Chondrocyte (in vitro differentiated cells): ENCODE measurements at regions not wholly inside any gene's neighbourhood (a gene's known extent, or its start where the extent isn't known, plus 50 kb on each side); places are given as distances from the start of the nearest gene placed in this dataset.
A peak's percentile ranks its signal among the peaks of the same experiment; 100 is the strongest.

Source experiments
- DNase-seq: peaks from one replicate; pipeline ENCODE4 v3.0.0; 2021; ENCODE audit warnings: mixed read lengths, low spot score
- H3K27ac Mint-ChIP-seq: one replicate; pipeline ENCODE4 v1.8.0; 2021; ENCODE audit warnings: mild to moderate bottlenecking, moderate library complexity, mixed read lengths; ENCODE audit not compliant: unreplicated experiment
- H3K27me3 Mint-ChIP-seq: 2 replicates; pipeline ENCODE4 v1.8.0; 2021; ENCODE audit warnings: low read depth, mixed read lengths
- H3K36me3 Mint-ChIP-seq: 2 replicates; pipeline ENCODE4 v1.8.0; 2021; ENCODE audit warnings: low read depth, mixed read lengths
- H3K4me1 Mint-ChIP-seq: 2 replicates; pipeline ENCODE4 v1.8.0; 2021; ENCODE audit warnings: low read depth, mild to moderate bottlenecking, mixed read lengths
- H3K4me3 Mint-ChIP-seq: one replicate; pipeline ENCODE4 v1.8.0; 2021; ENCODE audit warnings: mild to moderate bottlenecking, moderate library complexity, mixed read lengths; ENCODE audit not compliant: unreplicated experiment
- H3K9me3 Mint-ChIP-seq: 2 replicates; pipeline ENCODE4 v1.8.0; 2021; ENCODE audit warnings: low read depth, mixed read lengths
- CTCF ChIP-seq: fragments of 200-600 bp; sonication (generic); IDR thresholded peaks from 2 replicates; pipeline ENCODE4 v1.5.0; 2021; ENCODE audit warnings: antibody characterized with exemption, mild to moderate bottlenecking, moderate library complexity

DNA sequence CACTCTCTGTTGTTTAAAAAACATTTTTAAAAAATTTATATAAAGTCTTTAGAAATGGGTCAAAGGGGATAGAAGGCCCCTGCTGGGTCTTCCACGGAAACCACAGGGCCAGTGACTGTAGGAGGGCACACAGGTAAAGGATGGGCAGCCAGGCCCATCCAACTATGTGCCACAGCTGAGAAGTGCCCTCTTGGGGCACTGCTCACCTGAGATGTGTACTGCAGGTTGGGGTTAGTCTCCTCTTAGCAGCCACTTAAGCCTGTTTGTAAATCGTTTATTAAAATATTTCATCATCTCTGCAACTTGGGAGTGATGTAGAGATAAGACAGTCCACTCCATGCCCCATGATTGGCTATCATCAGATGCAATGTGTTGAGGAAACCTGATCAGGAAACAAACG is 222.4 kb downstream of the DIRAS2 start:
- TF ChIP-seq CTCF: no peak
- Mint-ChIP-seq H3K27ac (peak overlapping the region; percentile 70), H3K9me3 (no peaks in the 10 kb centered on the region), H3K36me3 (no peaks in the 10 kb centered on the region), H3K4me1 (peaks cover 58% of the 10 kb centered on the region), H3K27me3 (no peaks in the 10 kb centered on the region), H3K4me3 (no peak overlapping the region)
- DNase-seq: no peak

GRCh38 chr9:90420768-90421513 is 221.7 kb downstream of the DIRAS2 start:
- Mint-ChIP-seq H3K27ac (peak overlapping the region; percentile 70), H3K9me3 (no peaks in the 10 kb centered on the region), H3K36me3 (no peaks in the 10 kb centered on the region), H3K27me3 (no peaks in the 10 kb centered on the region), H3K4me3 (no peak overlapping the region), H3K4me1 (peaks cover 58% of the 10 kb centered on the region)
- no peak for TF ChIP-seq CTCF
- no peak for DNase-seq

- Mint-ChIP-seq H3K36me3 (no peaks in the 10 kb centered on the region), H3K4me3 (no peak overlapping the region), H3K4me1 (peaks cover 58% of the 10 kb centered on the region), H3K27me3 (no peaks in the 10 kb centered on the region), H3K27ac (no peak overlapping the region), H3K9me3 (no peaks in the 10 kb centered on the region)
- no peak for DNase-seq
- no peak for TF ChIP-seq CTCF
Measured at GRCh38 chr9:90421786-90422185, 220.8 kb downstream of the DIRAS2 start.

DNA sequence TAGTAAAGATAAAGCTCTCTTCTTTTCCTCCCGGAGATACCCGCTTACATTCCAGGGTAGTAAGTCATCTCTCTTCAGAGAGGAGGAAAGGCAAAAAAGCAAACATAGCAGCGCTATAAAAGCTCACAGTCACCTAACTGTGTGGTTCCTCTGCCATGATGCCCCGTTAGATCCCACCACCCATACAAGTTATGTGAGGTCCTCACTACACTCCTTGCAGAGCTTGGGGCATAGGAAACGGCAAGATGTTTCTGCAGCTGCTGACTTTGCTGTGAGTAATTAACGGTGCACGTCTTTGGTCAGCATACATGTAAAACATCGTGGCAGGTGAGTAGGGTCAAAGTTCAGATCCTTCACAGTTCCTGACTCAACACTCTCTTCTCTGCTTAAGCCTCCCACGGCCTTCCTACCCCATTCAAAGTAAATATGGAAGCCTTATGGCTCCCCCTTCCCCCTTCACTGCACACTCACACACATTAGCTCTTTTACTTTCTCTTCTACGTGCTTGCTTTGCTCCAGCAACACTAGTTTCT is 218.9 kb downstream of the DIRAS2 start:
- DNase-seq: no peak
- Mint-ChIP-seq H3K27me3 (no peaks in the 10 kb centered on the region), H3K4me3 (no peak overlapping the region)

DNA sequence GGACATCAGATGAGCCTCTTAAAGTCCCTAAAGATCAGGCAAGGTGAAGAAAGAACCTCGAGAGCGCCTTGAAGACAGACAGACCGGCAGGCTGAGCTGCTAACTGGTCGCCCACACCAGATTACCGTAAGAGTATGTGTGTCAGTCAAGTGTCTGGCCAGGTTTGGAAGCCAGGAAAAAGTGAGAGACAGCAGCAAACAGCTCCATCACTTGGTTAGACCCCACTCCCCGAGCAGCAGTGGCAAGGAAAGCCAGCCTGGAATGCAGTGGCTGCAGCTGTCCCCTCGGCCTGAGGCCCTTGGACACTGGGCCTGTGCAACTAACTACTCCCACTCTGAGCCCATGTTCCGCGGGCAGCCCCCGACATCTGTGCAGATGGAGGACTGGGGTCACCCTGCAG is 214.1 kb downstream of the DIRAS2 start:
- no peaks in the 10 kb centered on the region for H3K27me3 Mint-ChIP-seq
- no peak overlapping the region for H3K4me3 Mint-ChIP-seq
- H3K27ac Mint-ChIP-seq: no peak overlapping the region
- peaks cover 41% of the 10 kb centered on the region for H3K4me1 Mint-ChIP-seq
- no peaks in the 10 kb centered on the region for H3K36me3 Mint-ChIP-seq
- H3K9me3 Mint-ChIP-seq: no peaks in the 10 kb centered on the region
- DNase-seq: no peak
- no peak for TF ChIP-seq CTCF

More for the DNA sequence above, 218.9 kb downstream of the DIRAS2 start:
- Mint-ChIP-seq H3K36me3 (no peaks in the 10 kb centered on the region), H3K4me1 (peaks cover 44% of the 10 kb centered on the region), H3K27ac (peak overlapping the region; percentile 42), H3K9me3 (no peaks in the 10 kb centered on the region)
- no peak for TF ChIP-seq CTCF
